CD4-positive, alpha-beta T cell treated with Interleukin-15 for 4 hours (primary cell): ENCODE measurements at regions not wholly inside any gene's neighbourhood (a gene's known extent, or its start where the extent isn't known, plus 50 kb on each side); places are given as distances from the start of the nearest gene placed in this dataset.
A peak's percentile ranks its signal among the peaks of the same experiment; 100 is the strongest.

Experiments
- DNase-seq: peaks from one replicate; pipeline ENCODE4 v3.0.0-alpha.2; 2020; ENCODE audit warnings: low spot score

GRCh38 chr2:204321910-204322751 is 223.1 kb upstream of the PARD3B start:
- no peak for DNase-seq

- peak; percentile 55 for DNase-seq
Observed at GRCh38 chr2:204325468-204325867, 219.8 kb upstream of the PARD3B start.

- DNase-seq, result no peak
Observed at GRCh38 chr2:204328373-204328772, 216.9 kb upstream of the PARD3B start.

GRCh38 chr2:204329016-204329415 is 216.3 kb upstream of the PARD3B start:
- DNase-seq, result no peak

- no peak for DNase-seq
Observed at GRCh38 chr2:204329532-204329931, 215.7 kb upstream of the PARD3B start.

GRCh38 chr2:204331180-204331579 is 214.1 kb upstream of the PARD3B start:
- no peak for DNase-seq

GRCh38 chr2:204331988-204332387 is 213.3 kb upstream of the PARD3B start:
- no peak for DNase-seq

GRCh38 chr2:204332706-204333105 is 212.6 kb upstream of the PARD3B start:
- no peak for DNase-seq

GRCh38 chr2:204333861-204334260 is 211.4 kb upstream of the PARD3B start:
- DNase-seq, result no peak

- DNase-seq, result no peak
Observed at GRCh38 chr2:204335451-204336058, 209.7 kb upstream of the PARD3B start.

- no peak for DNase-seq
Observed at GRCh38 chr2:204336153-204336744, 209.0 kb upstream of the PARD3B start.

- DNase-seq, result no peak
Observed at GRCh38 chr2:204337638-204338037, 207.6 kb upstream of the PARD3B start.

- DNase-seq, result no peak
Observed at GRCh38 chr2:204339212-204339715, 206.0 kb upstream of the PARD3B start.

GRCh38 chr2:204340511-204340910 is 204.8 kb upstream of the PARD3B start:
- DNase-seq, result no peak

GRCh38 chr2:204341887-204342276 is 203.4 kb upstream of the PARD3B start:
- DNase-seq, result no peak

- no peak for DNase-seq
Observed at GRCh38 chr2:204343685-204344084, 201.6 kb upstream of the PARD3B start.

GRCh38 chr2:204344119-204344518 is 201.2 kb upstream of the PARD3B start:
- DNase-seq, result no peak

GRCh38 chr2:204346906-204347305 is 198.4 kb upstream of the PARD3B start:
- no peak for DNase-seq

- DNase-seq, result no peak
Observed at GRCh38 chr2:204353823-204354222, 191.5 kb upstream of the PARD3B start.

- DNase-seq, result no peak
Observed at GRCh38 chr2:204354442-204354856, 190.8 kb upstream of the PARD3B start.

- DNase-seq, result no peak
Observed at GRCh38 chr2:204355688-204356087, 189.6 kb upstream of the PARD3B start.

- no peak for DNase-seq
Observed at GRCh38 chr2:204356151-204356641, 189.1 kb upstream of the PARD3B start.

- no peak for DNase-seq
Observed at GRCh38 chr2:204357286-204357685, 188.0 kb upstream of the PARD3B start.
